ENCODE measurements at regions not wholly inside any gene's neighbourhood (a gene's known extent, or its start where the extent isn't known, plus 50 kb on each side); places are given as distances from the start of the nearest gene placed in this dataset.

DNA sequence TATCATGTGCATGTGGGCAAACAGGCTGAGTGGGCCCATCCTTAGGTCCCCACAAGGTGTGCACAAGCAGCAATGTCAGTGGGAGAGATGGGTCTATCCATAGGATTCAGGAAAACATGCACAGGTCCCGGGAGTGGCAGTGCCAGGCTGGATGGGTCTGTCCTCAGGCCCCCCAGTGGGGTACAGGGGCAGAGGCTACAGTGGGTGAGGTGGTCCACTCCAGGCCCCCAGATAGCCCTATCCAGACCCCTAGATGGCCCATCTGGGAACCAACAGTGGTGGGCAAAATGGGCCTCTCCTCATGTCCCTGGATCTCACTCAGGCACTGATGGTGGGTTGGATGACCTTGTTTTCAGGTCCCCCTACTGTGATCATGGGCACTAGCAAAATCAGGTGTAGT, 277.8 kb upstream of the SYT1 start:
- DNase-seq (ENCODE audit: low read depth) = no peak

DNA sequence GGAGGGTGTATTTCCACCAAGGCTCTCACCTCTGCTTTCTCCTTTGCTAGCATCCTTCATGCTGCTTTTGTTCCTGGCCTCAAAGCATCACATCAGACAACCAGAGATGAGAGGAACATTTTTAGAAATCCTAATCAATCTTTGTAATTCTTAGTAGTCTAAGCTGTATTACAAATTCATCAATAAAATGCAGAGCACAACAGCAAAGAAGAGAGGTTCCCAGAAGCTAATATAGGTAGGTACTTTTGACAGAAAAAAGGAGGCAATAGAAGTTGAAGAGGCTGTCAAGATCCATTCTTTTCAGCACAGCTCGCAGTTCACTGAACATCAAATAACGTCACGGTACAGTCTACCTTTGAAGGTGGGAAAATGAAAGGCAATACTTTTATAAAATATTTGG, 265.2 kb upstream of the SYT1 start:
- no peak for DNase-seq (ENCODE audit: low read depth)

DNA sequence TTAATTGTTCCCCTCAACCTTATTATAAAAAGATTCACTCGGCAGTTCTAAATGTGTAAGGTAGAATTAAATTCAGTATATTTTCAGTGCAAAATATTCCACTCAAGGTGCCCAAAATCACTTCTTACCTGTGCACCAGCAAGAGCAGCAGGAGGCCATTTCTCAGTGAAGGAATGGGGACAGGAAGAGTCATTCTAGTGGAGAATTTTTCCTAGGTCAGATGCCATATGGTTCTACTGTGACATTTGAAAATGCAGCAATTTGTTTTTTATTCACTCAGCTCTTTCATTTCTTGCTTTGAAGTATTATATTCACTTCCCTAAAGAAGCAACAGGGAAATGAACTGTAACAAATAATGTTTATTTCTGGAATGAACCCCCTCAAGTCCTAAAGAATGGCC, 264.0 kb upstream of the SYT1 start:
- DNase-seq (ENCODE audit: low read depth) = no peak

DNA sequence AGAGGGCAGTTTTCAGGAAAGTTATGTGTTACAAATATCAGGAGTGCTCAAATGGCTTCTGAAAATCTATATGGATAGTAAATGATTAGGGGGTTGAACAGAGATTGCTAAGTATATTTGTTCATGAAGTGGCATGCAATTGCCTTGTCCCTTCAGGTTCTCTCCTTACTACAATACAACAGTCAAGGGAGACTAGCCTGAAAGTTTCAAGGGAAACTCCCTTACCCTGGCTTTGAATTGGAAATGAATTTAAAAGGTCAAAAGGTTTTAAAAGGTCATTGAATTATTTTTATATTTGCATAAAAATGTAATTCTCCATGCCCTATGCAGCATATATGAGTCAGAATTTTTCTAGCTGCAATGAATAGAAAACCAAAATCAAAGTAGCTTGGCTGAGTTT, 253.1 kb upstream of the SYT1 start:
- DNase-seq (ENCODE audit: low read depth) = no peak

DNA sequence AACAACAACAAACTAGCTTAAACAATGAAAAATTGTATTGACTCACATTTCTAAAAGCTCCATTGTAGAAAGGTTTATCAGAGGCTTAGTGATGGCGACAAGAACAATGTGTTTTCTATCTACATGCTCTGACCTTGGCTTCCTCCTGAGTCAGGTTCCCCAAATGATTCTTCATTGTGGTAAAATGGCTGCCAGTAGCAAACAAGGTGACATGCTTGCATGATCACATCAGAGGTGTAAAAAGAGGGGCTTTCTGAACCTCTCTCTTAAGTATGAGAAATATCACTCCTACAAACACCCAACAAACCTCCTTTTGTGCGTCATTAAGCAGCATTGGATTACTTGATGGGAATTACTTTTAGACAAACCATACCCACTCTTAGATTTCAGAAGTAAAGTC, 252.4 kb upstream of the SYT1 start:
- DNase-seq (ENCODE audit: low read depth) = no peak

DNA sequence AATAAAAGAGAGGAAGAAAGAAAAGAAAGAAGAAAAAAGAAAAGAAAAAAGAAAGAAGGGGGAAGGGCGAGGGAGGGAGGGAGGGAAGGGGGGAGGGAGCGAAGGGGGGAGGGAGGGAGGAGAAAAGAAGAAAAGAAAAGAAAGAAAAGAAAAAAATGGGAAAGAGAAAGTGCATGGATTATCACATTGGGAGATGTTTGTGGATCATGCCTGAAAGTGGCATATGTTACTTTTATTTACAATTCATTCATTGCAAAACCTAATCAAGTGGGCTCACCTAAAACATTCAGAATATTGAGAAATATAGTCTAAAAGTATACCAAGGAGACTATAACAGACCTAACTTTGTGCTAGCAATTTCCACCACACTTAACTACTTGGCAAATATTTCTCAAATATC, 246.9 kb upstream of the SYT1 start:
- no peak for DNase-seq (ENCODE audit: low read depth)

DNA sequence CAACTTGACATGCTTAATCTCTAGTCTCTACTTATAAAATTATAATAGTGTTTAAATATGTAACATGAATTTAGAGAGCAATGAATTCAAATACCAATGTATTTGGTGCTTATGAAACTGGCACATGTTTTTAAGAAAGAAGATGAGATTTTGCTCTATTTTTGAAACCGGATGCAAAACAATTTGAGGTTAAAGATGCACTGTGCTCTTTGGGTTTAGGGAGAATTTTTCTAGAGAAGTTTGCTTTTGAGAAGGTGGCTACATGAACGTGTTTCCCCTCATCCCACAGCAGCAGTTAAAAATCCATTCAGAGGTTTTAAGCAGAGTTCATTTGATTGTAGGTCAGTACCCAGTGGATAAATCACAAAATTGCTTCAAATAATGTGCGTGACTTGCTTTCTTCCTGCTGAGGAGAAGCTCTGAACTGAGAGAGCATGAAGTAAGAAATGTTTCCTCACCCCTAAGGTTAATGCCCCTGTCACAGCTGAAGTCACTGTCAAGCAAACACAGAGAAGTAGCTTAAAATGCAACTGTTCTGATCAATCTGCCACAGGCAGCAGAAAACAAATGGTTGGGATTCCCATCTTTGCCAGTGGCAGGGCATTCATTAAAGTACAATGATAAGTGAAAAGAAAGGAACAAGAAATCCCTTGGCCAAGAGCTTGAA, 241.9 kb upstream of the SYT1 start:
- no peak for DNase-seq (ENCODE audit: low read depth)

DNA sequence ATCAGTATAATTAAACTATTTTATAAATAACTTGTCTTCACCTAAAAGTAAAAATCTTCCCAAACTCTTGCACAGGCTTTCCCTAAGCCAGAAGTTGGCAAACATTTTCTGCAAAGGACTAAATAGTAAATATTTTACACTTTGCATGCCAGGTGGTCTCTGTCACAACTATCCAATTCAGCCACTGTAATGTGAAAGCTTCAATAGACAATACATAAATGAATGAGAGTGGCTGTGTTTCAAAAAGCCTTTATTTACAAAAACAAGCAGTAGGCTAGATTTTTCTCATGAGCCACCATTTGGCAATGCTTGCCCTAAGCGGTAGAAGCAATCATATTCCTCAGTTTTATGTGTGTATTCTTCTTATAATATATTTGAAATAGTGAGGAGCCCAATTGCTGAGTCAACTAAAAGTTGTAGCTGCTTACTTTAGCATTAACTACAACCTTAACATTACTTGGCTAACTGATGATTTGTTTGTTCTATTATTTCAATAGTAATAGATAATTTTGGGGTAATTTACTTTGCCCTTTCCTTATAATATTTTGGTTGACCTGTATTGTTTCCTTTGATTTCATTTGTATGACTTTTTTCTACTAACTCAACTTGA, 236.0 kb upstream of the SYT1 start:
- no peak for DNase-seq (ENCODE audit: low read depth)

DNA sequence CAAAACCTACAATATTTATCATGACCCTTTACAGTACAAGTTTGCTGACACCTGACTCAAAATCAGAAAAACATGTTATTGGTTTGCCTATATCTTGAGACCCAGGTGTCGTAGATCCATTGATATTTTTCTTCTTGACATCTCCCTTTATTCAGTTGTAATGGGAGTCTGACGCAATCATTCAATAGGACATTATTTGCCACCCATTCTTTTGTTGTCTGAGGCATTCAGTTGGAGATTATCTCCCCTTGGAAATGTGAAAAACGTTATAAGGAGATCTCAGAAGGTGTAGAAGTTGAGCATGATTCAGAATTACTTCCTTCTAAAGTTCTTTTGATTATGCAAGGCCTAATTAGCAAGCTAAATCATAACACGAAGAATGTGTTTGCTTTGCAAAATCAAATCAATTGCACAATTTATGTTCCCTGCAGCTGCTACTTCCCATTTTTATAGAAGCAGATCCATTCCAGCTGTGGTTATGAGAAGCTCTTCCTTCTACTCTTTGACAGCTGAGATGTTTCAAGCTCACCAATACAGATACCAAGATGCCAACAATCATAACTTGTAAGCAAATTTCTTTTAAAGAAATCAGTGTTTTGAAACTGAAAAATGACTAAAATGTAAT, 228.2 kb upstream of the SYT1 start:
- peak; percentile 34 for DNase-seq (ENCODE audit: low read depth)

DNA sequence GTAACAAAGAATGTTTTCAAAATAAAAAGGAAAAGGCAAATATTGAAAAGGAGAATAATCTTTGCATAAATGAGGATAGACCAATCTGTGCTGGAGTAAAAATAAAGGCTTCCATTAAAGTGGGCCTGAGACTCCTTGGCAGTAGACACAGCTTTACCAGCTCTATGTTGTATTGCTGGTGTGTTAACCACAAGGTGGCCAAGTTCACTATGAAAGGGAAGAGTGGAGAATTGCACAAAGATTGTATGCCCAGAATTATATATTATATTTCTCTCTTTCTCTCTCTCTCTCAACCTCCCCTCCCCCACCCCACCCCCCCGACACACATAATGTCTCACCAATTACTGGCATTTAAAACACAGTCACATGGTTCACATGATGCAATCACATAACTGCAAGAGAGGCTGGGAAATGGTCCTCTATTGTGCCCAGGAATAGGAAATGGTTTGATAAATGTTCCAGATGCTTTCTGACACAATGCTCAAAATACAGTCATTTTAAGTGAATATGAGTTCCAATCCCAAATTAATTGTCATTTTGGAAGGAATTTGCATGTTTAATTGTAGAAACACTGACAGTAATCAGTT, 222.6 kb upstream of the SYT1 start:
- DNase-seq (ENCODE audit: low read depth) = peak; percentile 21

DNA sequence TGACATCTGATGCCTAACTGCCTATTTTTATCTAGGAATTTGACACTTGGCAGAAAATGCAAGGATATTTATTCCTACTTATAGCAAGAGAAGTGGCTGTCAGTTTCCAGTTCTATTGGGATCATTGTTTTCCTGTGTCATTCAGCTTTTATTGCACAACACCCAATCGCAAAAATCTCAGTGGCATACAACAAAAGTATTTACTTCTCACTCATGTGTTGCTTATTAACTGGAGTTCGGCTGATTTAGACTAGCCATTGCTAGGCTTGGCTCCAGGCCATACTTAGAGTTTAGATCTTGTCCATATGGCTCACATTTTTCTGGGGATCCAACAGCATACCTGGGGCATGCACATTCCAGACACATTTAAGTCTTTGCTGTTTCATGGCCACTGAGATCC, 218.6 kb upstream of the SYT1 start:
- DNase-seq (ENCODE audit: low read depth) = no peak

DNA sequence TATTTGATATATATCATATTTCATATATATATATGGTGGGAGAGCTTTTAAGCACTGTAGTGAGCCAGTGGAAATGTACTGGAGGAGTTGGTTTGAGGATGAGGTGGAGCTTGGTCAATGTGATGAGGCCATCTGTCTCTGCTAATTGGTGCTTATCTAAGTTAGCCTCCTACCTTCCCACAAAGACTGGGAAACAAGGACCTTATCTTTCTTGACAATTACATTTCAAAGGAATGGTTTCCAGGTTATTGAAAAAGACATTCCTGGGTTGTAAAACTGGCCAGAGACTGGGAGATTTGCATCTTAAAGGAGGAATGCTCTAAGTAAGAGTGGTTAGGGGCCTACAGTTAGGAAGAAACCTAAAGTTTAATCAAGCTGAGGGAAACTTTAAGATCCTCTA, 212.8 kb upstream of the SYT1 start:
- DNase-seq (ENCODE audit: low read depth) = peak; percentile 72

DNA sequence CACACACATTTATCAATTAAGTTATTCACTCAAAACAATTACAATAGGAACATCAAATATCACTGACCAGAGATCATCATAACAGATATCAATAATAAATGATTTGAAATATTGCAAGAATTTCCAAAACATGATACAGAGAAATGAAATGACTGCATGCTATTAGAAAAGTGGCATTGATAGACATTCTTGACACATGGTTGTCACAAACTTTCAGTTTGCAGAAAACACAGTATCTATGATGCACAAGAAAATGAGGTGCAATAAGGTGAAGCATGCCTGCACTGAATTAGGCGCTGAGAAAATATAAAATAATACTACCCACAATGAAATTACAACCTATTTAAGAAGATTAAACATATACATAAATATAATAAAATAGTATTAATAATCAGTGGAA, 198.0 kb upstream of the SYT1 start:
- no peak for DNase-seq (ENCODE audit: low read depth)

DNA sequence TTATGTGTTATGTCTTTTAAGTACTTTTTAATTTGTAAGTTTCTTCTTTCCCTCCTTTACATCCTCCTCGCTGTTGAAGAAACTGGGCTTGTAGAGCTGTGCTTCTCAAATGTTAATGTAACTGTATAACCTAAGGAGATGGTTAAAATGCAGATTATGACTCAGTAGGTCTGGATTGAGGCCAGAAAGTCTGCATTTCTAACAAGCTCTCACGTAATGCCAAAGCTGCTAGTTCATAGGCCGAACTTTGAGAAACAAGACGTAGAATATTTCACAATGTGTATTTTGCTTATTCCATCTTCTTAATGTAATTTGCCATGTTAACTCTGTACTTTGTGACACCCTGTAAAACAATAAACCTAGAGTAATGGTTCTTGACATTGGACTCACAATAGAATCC, 193.3 kb upstream of the SYT1 start:
- DNase-seq (ENCODE audit: low read depth) = peak; percentile 95

DNA sequence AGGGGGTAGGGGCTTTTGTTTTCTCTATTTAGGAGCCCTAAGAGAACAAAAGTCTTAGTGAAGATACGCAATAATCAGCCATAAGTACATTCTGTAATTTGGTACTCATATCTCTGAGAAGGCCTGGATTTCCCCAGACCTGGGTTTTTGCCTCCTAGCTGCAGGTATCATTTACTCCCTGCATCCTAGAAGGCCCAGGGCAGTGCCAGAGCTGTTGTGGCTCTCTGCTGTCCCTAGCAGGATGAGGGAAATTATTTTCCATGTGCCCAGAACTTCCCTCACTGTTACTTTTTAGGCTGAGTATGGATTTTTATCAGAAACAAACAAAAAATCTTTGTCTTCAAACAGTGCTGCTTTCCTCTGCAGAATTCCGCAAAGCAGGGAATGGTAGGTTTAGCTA, 192.5 kb upstream of the SYT1 start:
- DNase-seq (ENCODE audit: low read depth) = no peak

DNA sequence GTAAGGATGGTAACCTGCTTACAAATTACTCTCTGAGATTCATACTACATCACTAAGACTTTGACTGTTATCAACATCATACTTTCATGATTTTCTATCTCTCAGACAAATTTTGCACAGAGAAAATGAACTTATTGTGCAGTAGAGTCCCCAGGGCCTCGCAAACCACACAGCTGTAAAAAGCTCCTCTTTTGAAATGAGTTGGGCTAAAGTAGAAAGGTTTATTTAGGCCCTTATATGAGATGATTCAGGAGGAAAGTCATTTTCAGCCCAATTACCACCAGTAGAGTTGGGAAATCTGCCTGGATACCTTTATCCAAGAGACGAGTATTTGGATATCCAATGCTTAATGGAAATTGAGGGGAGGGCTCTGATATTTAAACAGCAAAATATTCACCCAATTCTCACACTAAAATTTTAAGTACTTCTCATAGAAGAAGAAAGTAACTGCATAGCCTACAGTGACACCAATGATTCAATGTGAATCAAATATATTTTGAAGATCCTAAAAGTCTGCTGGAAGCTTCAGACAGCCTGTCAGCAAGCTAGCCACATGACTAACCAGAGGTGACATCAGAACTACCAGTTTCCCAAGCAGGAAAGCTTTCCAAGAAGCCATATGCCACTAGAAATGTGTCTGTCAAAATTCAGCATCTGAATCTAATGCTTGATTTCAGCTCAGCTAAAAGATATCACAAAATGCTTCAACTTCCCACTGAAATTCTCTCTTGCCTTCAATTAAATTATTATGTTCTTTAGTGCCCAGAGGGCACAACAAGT, 190.1 kb upstream of the SYT1 start:
- DNase-seq (ENCODE audit: low read depth) = peak; percentile 19

DNA sequence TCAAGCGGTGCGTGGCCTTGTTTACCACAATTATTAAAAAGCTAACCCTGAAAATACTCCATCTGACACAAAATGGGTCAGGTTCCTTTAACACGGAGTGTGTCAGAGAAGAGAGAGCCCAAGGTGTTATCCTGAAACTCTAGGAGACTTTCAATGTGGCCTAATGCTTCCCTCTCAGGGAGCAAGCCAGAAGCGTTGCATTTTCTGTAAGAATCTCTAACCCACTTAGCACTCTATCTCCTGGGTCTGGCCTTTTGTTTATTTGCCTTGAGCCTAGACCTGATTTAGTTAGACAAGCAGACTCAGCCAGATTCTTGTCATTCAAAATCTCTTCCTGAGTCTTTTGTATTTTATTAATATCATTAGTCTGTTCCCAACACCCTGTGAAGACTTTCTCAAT, 184.0 kb upstream of the SYT1 start:
- no peak for DNase-seq (ENCODE audit: low read depth)

DNA sequence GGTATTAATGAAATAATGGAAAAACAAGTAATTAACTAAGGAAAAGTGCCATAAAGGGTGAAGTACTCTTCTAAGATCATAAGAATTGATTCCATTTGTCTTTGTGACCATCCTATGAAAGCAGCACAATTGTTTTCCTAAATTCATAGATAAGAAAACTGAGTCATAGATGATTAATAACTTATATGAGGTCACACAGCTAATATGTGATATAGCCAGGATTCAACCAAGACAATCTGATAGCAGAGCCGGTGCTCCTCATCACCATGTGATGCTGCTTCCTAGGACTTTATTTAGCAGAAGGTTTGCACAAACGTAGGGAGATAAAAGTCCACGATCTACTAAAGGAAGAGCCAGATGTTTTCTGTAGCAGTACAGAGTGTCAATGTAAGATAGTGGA, 181.5 kb upstream of the SYT1 start:
- peak; percentile 61 for DNase-seq (ENCODE audit: low read depth)

DNA sequence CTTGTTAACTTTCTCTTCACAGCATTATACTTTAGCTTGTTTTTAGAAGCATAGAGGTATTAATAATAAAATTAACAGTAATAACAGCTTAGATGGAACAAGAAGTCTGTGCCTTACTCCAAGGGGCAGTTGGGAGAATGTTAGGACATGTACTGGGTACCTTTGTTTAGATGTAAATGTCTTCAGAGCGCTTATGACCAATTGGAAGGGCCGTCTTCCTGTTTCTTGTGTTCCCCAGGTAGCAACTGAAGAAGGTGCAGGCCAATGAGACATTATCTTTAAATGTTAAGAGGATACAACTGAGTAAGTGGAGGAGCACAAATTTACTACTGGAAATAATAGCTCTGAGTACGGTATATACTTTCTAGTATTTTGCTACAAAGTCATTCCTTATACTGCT, 180.9 kb upstream of the SYT1 start:
- DNase-seq (ENCODE audit: low read depth) = no peak

DNA sequence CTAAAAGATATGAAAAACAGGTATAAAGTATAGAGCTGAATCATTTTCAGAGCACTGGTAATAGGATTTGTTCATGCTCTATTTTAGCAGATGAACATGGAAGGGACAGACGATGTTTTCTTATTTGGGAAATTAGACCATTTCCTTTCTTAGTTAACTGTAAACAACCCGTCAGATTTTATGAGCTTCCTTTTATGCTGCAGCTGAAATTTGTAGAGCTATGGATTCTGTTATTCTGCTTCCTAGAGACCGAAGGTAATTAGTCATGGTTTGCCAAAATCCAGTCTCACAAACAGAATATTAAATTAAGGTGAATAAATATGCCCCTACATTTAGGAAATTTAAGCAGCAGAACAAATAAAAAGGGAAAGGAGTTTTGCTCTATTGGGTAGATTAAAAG, 180.2 kb upstream of the SYT1 start:
- no peak for DNase-seq (ENCODE audit: low read depth)

DNA sequence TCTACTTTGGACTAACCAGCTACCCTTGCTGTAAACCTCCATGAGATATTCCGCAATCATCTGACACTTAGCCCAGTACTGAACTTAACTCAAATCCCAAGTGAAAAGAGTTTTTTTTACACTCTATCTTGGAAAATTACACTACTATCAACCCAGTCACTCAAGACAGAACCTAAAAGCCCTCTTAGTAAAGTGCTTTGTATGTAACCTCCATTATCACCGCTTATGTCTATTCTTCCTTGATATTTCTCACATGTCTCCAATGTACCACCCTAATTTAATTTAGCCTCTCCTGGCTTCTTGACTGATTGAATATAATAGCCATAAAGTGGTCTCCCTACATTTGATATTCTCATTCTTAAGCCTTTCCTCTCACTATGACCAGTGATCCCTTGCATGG, 168.8 kb upstream of the SYT1 start:
- DNase-seq (ENCODE audit: low read depth) = no peak

DNA sequence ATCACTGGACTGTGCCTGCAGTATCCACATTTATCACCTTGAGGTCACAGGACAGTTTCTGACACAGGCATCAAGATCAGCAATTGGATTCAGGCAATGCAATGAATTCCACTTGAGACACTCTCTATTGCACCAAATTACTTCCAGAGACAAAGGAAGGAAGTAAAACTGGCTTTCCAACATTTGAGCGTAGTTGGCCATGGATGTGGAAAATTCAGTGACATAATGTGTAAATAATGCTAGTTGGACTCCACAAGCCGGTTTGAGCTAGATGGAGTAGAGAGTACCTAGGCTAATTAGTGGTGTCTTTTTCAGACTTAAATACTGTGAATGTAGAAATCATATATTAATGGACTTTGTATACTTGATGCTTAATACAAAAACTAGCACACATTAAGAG, 168.3 kb upstream of the SYT1 start:
- no peak for DNase-seq (ENCODE audit: low read depth)

Data from amniotic epithelial cell (primary cell).